Liver (tissue), 8 donors: ENCODE measurements at regions not wholly inside any gene's neighbourhood (a gene's known extent, or its start where the extent isn't known, plus 50 kb on each side); places are given as distances from the start of the nearest gene placed in this dataset.

Experiments used
- DNase-seq: peaks from one replicate; pipeline ENCODE4 v3.0.0-alpha.2; 2017; ENCODE audit warnings: low spot score
- H3K27ac ChIP-seq, 2 donors: one replicate each; pipeline ENCODE4 v1.7.0; 2013; ENCODE audit warnings: inconsistent platforms in 2 of 2, low read length in 2 of 2, control low read depth in 1 of 2, low read depth in 1 of 2, mild to moderate bottlenecking in 1 of 2
- H3K27me3 ChIP-seq, 4 donors: one replicate each; pipeline versions ENCODE4 v1.6.1 to v1.7.0; 2013; ENCODE audit warnings: low read length in 3 of 4, inconsistent platforms in 1 of 4, mild to moderate bottlenecking in 1 of 4, moderate library complexity in 1 of 4; ENCODE audit not compliant: control insufficient read depth in 4 of 4, insufficient read depth in 4 of 4
- H3K36me3 ChIP-seq, 4 donors: one replicate each; pipeline versions ENCODE4 v1.6.1 to v1.7.0; 2013; ENCODE audit warnings: low read length in 3 of 4, mild to moderate bottlenecking in 3 of 4, low read depth in 1 of 4, moderate library complexity in 1 of 4; ENCODE audit not compliant: control insufficient read depth in 4 of 4, insufficient read depth in 3 of 4
- H3K4me1 ChIP-seq, 4 donors: one replicate each; pipeline versions ENCODE4 v1.6.1 to v1.7.0; 2013; ENCODE audit warnings: low read length in 3 of 4, mild to moderate bottlenecking in 3 of 4, moderate library complexity in 1 of 4; ENCODE audit not compliant: control insufficient read depth in 4 of 4, insufficient read depth in 4 of 4
- H3K4me3 ChIP-seq, 3 donors: one replicate each; pipeline versions ENCODE4 v1.6.1 to v1.7.0; 2013; ENCODE audit warnings: low read length in 3 of 3, control low read depth in 1 of 3, low read depth in 1 of 3, mild to moderate bottlenecking in 1 of 3
- H3K9ac ChIP-seq, 2 donors: one replicate each; pipeline ENCODE4 v1.7.0; 2013; ENCODE audit warnings: low read length in 2 of 2, mild to moderate bottlenecking in 2 of 2, moderate library complexity in 2 of 2, control low read depth in 1 of 2, low read depth in 1 of 2
- H3K9me3 ChIP-seq, 4 donors: one replicate each; pipeline versions ENCODE4 v1.6.1 to v1.7.0; 2013; ENCODE audit warnings: low read length in 3 of 4; ENCODE audit not compliant: control insufficient read depth in 4 of 4
- CTCF ChIP-seq: fragments of 150-350 bp; IDR thresholded peaks from 2 replicates; pipeline ENCODE4 v1.5.1; 2017; ENCODE audit warnings: improper control_type of control experiment, low read depth, low read length; ENCODE audit not compliant: missing input control
- EGR1 ChIP-seq, 2 donors: IDR thresholded peaks; 2 replicates each; pipeline ENCODE4 v1.6.1; 2016 to 2018; ENCODE audit warnings: antibody characterized with exemption in 2 of 2, low read depth in 2 of 2
- FOXA1 ChIP-seq: IDR thresholded peaks from 2 replicates; pipeline ENCODE4 v1.6.1; 2016; ENCODE audit warnings: antibody characterized with exemption
- GABPA ChIP-seq, 2 donors: IDR thresholded peaks in 1 of 2; conservative IDR thresholded peaks in 1 of 2; 2 replicates each; pipeline ENCODE4 v1.6.1; 2016; ENCODE audit warnings: antibody characterized with exemption in 2 of 2, mild to moderate bottlenecking in 1 of 2, moderate library complexity in 1 of 2
- HNF4A ChIP-seq, 2 donors: conservative IDR thresholded peaks; 2 replicates each; pipeline ENCODE4 v1.6.1; 2016; ENCODE audit warnings: antibody characterized with exemption in 2 of 2, mild to moderate bottlenecking in 2 of 2
- HNF4G ChIP-seq: IDR thresholded peaks from 2 replicates; pipeline ENCODE4 v1.6.1; 2016; ENCODE audit warnings: antibody characterized with exemption
- JUND ChIP-seq, 2 donors: IDR thresholded peaks; 2 replicates each; pipeline ENCODE4 v1.6.1; 2016; ENCODE audit warnings: antibody characterized with exemption in 2 of 2
- NR2F2 ChIP-seq: IDR thresholded peaks from 2 replicates; pipeline ENCODE4 v1.6.1; 2016; ENCODE audit warnings: antibody characterized with exemption
- RAD21 ChIP-seq, 2 donors: IDR thresholded peaks; 2 replicates each; pipeline ENCODE4 v1.6.1; 2016; ENCODE audit warnings: antibody characterized with exemption in 2 of 2, mild to moderate bottlenecking in 2 of 2
- REST ChIP-seq: IDR thresholded peaks from 2 replicates; pipeline ENCODE4 v1.6.1; 2016; ENCODE audit warnings: antibody characterized with exemption, mild to moderate bottlenecking
- RXRA ChIP-seq, 2 donors: IDR thresholded peaks; 2 replicates each; pipeline ENCODE4 v1.6.1; 2017 to 2018; ENCODE audit warnings: antibody characterized with exemption in 2 of 2, mild to moderate bottlenecking in 1 of 2
- SP1 ChIP-seq: IDR thresholded peaks from 2 replicates; pipeline ENCODE4 v1.6.1; 2018; ENCODE audit warnings: antibody characterized with exemption, mild to moderate bottlenecking
- TAF1 ChIP-seq: conservative IDR thresholded peaks from 2 replicates; pipeline ENCODE4 v1.6.1; 2016; ENCODE audit warnings: antibody characterized with exemption, mild to moderate bottlenecking
- WGBS: extraction: QIAGEN DNeasy Blood & Tissue Kit; methylation state at CpG from one replicate; pipeline ENCODE4 v1.1.7; 2013; 5-methylcytosine and 5-hydroxymethylcytosine counted together
- TF ChIP-seq, protein P1 (sequence below): IDR thresholded peaks from 2 replicates; pipeline ENCODE4 v1.6.1; 2016; ENCODE audit warnings: antibody characterized with exemption
- TF ChIP-seq, protein P2 (sequence below): IDR thresholded peaks from 2 replicates; pipeline ENCODE4 v1.6.1; 2016; ENCODE audit warnings: antibody characterized with exemption
- donor health status: healthy.
- donor health status: healthy.
- donor health status: healthy.
- donor health status: healthy.
- donor health status: healthy.

GRCh38 chr11:69972351-69972802 is 105.7 kb upstream of the ANO1 start:
- TF ChIP-seq FOXA1: no peak
- no peak for TF ChIP-seq HNF4A (conservative IDR thresholded peaks at IDR 0.05)
- no peak for TF ChIP-seq TAF1
- TF ChIP-seq JUND (IDR thresholded peaks at IDR 0.05): no peak
- TF ChIP-seq RXRA (IDR thresholded peaks at IDR 0.05): no peak
- no peak for TF ChIP-seq EGR1 (IDR thresholded peaks at IDR 0.05; ENCODE audit: low read depth in 2 of 2)
- no peak for TF ChIP-seq REST
- TF ChIP-seq, protein P1, sequence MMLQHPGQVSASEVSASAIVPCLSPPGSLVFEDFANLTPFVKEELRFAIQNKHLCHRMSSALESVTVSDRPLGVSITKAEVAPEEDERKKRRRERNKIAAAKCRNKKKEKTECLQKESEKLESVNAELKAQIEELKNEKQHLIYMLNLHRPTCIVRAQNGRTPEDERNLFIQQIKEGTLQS: no peak
- TF ChIP-seq RAD21 (IDR thresholded peaks at IDR 0.05): no peak
- TF ChIP-seq, protein P2, sequence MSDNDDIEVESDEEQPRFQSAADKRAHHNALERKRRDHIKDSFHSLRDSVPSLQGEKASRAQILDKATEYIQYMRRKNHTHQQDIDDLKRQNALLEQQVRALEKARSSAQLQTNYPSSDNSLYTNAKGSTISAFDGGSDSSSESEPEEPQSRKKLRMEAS: no peak
- TF ChIP-seq CTCF: no peak
- no peak for TF ChIP-seq NR2F2
- Histone ChIP-seq H3K36me3 (no peaks in the 10 kb centered on the region), H3K4me1 (peaks cover 17 to 60% (median 40%) of the 10 kb centered on the region in 4 donors), H3K27me3 (no peaks in the 10 kb centered on the region), H3K9me3 (no peaks in the 10 kb centered on the region), H3K4me3 (no peak overlapping the region), H3K27ac (no peak overlapping the region), H3K9ac (no peak overlapping the region)
- 67% methylated on average over 15 of the region's 15 CpGs for WGBS
- no peak for DNase-seq

DNA sequence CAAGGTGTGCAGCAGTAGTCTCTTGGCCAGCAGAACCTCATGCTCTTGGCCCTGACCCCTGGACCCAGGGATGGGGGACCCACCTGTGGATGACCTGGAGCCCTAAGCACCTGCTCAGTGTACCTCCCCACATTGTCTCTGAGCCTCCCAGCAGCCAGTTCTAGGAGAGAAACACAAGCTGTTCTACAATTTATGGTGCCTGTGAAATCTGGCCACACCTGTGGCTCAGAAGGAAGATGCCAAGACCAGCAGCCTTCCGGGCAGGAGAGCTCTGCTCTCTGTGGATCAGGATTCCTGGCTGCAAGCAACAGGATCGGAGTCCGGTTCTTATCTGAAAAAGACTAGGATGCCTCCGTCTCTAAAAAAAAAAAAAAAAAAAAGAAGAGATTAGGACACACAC is 103.6 kb upstream of the ANO1 start:
- Histone ChIP-seq H3K9ac (no peak overlapping the region), H3K27ac (no peak overlapping the region), H3K27me3 (no peaks in the 10 kb centered on the region), H3K36me3 (no peaks in the 10 kb centered on the region), H3K4me1 (peaks cover 11 to 54% (median 35%) of the 10 kb centered on the region in 4 donors), H3K9me3 (no peaks in the 10 kb centered on the region), H3K4me3 (no peak overlapping the region)
- WGBS: 28% methylated on average over 4 of the region's 4 CpGs
- DNase-seq: no peak
- peak; percentile 26 to 39 for TF ChIP-seq HNF4A (conservative IDR thresholded peaks at IDR 0.05)
- no peak for TF ChIP-seq HNF4G
- TF ChIP-seq, protein P1: no peak
- no peak for TF ChIP-seq GABPA (IDR thresholded peaks at IDR 0.05 in 1 of 2, conservative IDR thresholded peaks at IDR 0.05 in 1 of 2)
- TF ChIP-seq RXRA (IDR thresholded peaks at IDR 0.05): peak in 1 of 2 donors; percentile 18
- TF ChIP-seq SP1: no peak
